SK-N-SH treated with all-trans-retinoic acid at 6 μM for 48 hours (cell line): ENCODE measurements at regions not wholly inside any gene's neighbourhood (a gene's known extent, or its start where the extent isn't known, plus 50 kb on each side); places are given as distances from the start of the nearest gene placed in this dataset.

ENCODE experiments used
- ARNTL ChIP-seq: fragments of 450-650 bp; formaldehyde crosslinking; IDR thresholded peaks from 2 replicates; pipeline ENCODE4 v1.5.0; 2020; ENCODE audit warnings: low read depth, mild to moderate bottlenecking, moderate library complexity, borderline replicate concordance
- CREB5 ChIP-seq: fragments of 250-450 bp; sonication (Bioruptor Pico); IDR thresholded peaks from 2 replicates; pipeline ENCODE4 v1.5.1; 2020; ENCODE audit warnings: low read depth, mild to moderate bottlenecking, moderate library complexity
- GLIS3 ChIP-seq: fragments of 250-450 bp; sonication (Bioruptor Pico); IDR thresholded peaks from 2 replicates; pipeline ENCODE4 v1.5.0; 2020; ENCODE audit warnings: mild to moderate bottlenecking, moderate library complexity
- ISL1 ChIP-seq: fragments of 250-450 bp; sonication (Bioruptor Pico); IDR thresholded peaks from 2 replicates; pipeline ENCODE4 v2.1.2; 2022; ENCODE audit warnings: mild to moderate bottlenecking, moderate library complexity
- PPARA ChIP-seq: fragments of 250-450 bp; sonication (Bioruptor Pico); IDR thresholded peaks from 2 replicates; pipeline ENCODE4 v1.5.0; 2020; ENCODE audit warnings: mild to moderate bottlenecking, borderline replicate concordance
- RARB ChIP-seq: fragments of 250-450 bp; sonication (Bioruptor Pico); IDR thresholded peaks from 2 replicates; pipeline ENCODE4 v1.8.0; 2021; ENCODE audit warnings: mild to moderate bottlenecking, moderate library complexity
- TOX ChIP-seq: fragments of 250-450 bp; sonication (Bioruptor Pico); IDR thresholded peaks from 2 replicates; pipeline ENCODE4 v1.8.0; 2021; ENCODE audit warnings: mild to moderate bottlenecking, moderate library complexity, borderline replicate concordance
- ZC3H10 ChIP-seq: fragments of 250-450 bp; sonication (Bioruptor Pico); IDR thresholded peaks from 2 replicates; pipeline ENCODE4 v1.5.1; 2021; ENCODE audit warnings: mild to moderate bottlenecking, moderate library complexity
- ZFP3 ChIP-seq: fragments of 250-450 bp; sonication (Bioruptor Pico); IDR thresholded peaks from 2 replicates; pipeline ENCODE4 v1.5.0; 2020; ENCODE audit warnings: mild to moderate bottlenecking, moderate library complexity
- ZFP30 ChIP-seq: fragments of 450-650 bp; formaldehyde crosslinking; IDR thresholded peaks from 2 replicates; pipeline ENCODE4 v1.5.0; 2022; ENCODE audit warnings: mild to moderate bottlenecking, moderate library complexity
- ZNF565 ChIP-seq: fragments of 450-650 bp; formaldehyde crosslinking; conservative IDR thresholded peaks from 2 replicates; pipeline ENCODE4 v1.5.0; 2020; ENCODE audit warnings: low read depth, mild to moderate bottlenecking, moderate library complexity
- ZNF8 ChIP-seq: fragments of 450-650 bp; formaldehyde crosslinking; IDR thresholded peaks from 2 replicates; pipeline ENCODE4 v1.5.0; 2020; ENCODE audit warnings: mild to moderate bottlenecking, moderate library complexity
- TF ChIP-seq, protein P1 (sequence below): fragments of 250-450 bp; sonication (Bioruptor Pico); IDR thresholded peaks from 2 replicates; pipeline ENCODE4 v1.8.0; 2020; ENCODE audit warnings: mild to moderate bottlenecking, moderate library complexity, borderline replicate concordance
- TF ChIP-seq, protein P2 (sequence below): fragments of 250-450 bp; sonication (Bioruptor Pico); IDR thresholded peaks from 2 replicates; pipeline ENCODE4 v1.5.0; 2020; ENCODE audit warnings: mild to moderate bottlenecking, moderate library complexity

GRCh38 chr6:108781419-108782100, 66.7 kb upstream of the ARMC2 start:
- TF ChIP-seq ZNF8 (CRISPR knock-in tag) (no peak), TOX (CRISPR knock-in tag) (no peak), ARNTL (no peak), ZFP3 (CRISPR knock-in tag) (no peak), RARB (CRISPR knock-in tag) (no peak), CREB5 (CRISPR knock-in tag) (no peak), ZFP30 (CRISPR knock-in tag) (no peak), GLIS3 (CRISPR knock-in tag) (no peak), PPARA (CRISPR knock-in tag) (no peak), ISL1 (no peak), ZNF565 (CRISPR knock-in tag) (no peak), ZC3H10 (no peak)
- TF ChIP-seq, protein P1, sequence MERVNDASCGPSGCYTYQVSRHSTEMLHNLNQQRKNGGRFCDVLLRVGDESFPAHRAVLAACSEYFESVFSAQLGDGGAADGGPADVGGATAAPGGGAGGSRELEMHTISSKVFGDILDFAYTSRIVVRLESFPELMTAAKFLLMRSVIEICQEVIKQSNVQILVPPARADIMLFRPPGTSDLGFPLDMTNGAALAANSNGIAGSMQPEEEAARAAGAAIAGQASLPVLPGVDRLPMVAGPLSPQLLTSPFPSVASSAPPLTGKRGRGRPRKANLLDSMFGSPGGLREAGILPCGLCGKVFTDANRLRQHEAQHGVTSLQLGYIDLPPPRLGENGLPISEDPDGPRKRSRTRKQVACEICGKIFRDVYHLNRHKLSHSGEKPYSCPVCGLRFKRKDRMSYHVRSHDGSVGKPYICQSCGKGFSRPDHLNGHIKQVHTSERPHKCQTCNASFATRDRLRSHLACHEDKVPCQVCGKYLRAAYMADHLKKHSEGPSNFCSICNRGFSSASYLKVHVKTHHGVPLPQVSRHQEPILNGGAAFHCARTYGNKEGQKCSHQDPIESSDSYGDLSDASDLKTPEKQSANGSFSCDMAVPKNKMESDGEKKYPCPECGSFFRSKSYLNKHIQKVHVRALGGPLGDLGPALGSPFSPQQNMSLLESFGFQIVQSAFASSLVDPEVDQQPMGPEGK (CRISPR knock-in tag): no peak
- TF ChIP-seq, protein P2, sequence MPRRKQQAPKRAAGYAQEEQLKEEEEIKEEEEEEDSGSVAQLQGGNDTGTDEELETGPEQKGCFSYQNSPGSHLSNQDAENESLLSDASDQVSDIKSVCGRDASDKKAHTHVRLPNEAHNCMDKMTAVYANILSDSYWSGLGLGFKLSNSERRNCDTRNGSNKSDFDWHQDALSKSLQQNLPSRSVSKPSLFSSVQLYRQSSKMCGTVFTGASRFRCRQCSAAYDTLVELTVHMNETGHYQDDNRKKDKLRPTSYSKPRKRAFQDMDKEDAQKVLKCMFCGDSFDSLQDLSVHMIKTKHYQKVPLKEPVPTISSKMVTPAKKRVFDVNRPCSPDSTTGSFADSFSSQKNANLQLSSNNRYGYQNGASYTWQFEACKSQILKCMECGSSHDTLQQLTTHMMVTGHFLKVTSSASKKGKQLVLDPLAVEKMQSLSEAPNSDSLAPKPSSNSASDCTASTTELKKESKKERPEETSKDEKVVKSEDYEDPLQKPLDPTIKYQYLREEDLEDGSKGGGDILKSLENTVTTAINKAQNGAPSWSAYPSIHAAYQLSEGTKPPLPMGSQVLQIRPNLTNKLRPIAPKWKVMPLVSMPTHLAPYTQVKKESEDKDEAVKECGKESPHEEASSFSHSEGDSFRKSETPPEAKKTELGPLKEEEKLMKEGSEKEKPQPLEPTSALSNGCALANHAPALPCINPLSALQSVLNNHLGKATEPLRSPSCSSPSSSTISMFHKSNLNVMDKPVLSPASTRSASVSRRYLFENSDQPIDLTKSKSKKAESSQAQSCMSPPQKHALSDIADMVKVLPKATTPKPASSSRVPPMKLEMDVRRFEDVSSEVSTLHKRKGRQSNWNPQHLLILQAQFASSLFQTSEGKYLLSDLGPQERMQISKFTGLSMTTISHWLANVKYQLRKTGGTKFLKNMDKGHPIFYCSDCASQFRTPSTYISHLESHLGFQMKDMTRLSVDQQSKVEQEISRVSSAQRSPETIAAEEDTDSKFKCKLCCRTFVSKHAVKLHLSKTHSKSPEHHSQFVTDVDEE (CRISPR knock-in tag): no peak
